ENCODE measurements at regions not wholly inside any gene's neighbourhood (a gene's known extent, or its start where the extent isn't known, plus 50 kb on each side); places are given as distances from the start of the nearest gene placed in this dataset.

- H3K27ac ChIP-seq (ENCODE audit: low read length): no peak overlapping the region
These were observed 732.8 kb upstream of the FRG1 start for GRCh38 chr4:189207872-189208271.

GRCh38 chr4:189215574-189215973 is 725.1 kb upstream of the FRG1 start:
- Histone ChIP-seq H3K4me1 (ENCODE audit: control insufficient read depth, insufficient read depth, low read length) (no peaks in the 10 kb centered on the region), H3K9me3 (ENCODE audit: control insufficient read depth, insufficient read depth, low read depth, low read length) (no peaks in the 10 kb centered on the region), H3K36me3 (ENCODE audit: control insufficient read depth, insufficient read depth, low read length) (no peaks in the 10 kb centered on the region), H3K27ac (ENCODE audit: low read length) (no peak overlapping the region), H3K4me3 (ENCODE audit: low read depth in 2 of 2, low read length in 2 of 2) (no peak overlapping the region), H3K27me3 (ENCODE audit: control insufficient read depth, insufficient read depth, low read length) (no peaks in the 10 kb centered on the region)
- CTCF ChIA-PET: no interaction called here
- POLR2A ChIA-PET: no interaction called here
- TF ChIP-seq REST (IDR thresholded peaks at IDR 0.05; ENCODE audit: insufficient read depth in 1 of 2, low read depth in 2 of 2, low read length in 1 of 2) (no peak), TCF7L2 (IDR thresholded peaks at IDR 0.05; ENCODE audit: low read depth, low read length) (no peak), CTCF (IDR thresholded peaks at IDR 0.05) (no peak), POLR2AphosphoS5 (IDR thresholded peaks at IDR 0.05; ENCODE audit: low read depth, low read length) (no peak), SIN3A (IDR thresholded peaks at IDR 0.05; ENCODE audit: borderline replicate concordance, insufficient read depth, low read depth, low read length) (no peak)
- no TSS peak for BruUV-seq (replicated peaks)
- DNase-seq (ENCODE audit: low read depth, low spot score) (no peak), ATAC-seq (no peak)
- in situ Hi-C loops (cut with HindIII; ENCODE audit: low pct_unique_long_range_greater_than_20kb, low sequenced_read_pairs): no loop called here
- intact Hi-C loops (cut with micrococcal nuclease; ENCODE audit: unreplicated experiment): no loop called here

More at GRCh38 chr4:189207872-189208271, 732.8 kb upstream of the FRG1 start:
- no peak overlapping the region for H3K4me3 ChIP-seq (ENCODE audit: low read depth in 2 of 2, low read length in 2 of 2)
- no peaks in the 10 kb centered on the region for H3K9me3 ChIP-seq (ENCODE audit: control insufficient read depth, insufficient read depth, low read depth, low read length)
- intact Hi-C loops (cut with micrococcal nuclease; ENCODE audit: unreplicated experiment) (no loop called here), in situ Hi-C loops (cut with HindIII; ENCODE audit: low pct_unique_long_range_greater_than_20kb, low sequenced_read_pairs) (no loop called here)
- ChIA-PET CTCF (no interaction called here), POLR2A (no interaction called here)
- DNase-seq (ENCODE audit: low read depth, low spot score) (no peak), ATAC-seq (no peak)
- no peak for TF ChIP-seq TCF7L2 (IDR thresholded peaks at IDR 0.05; ENCODE audit: low read depth, low read length)
- TF ChIP-seq REST (IDR thresholded peaks at IDR 0.05; ENCODE audit: insufficient read depth in 1 of 2, low read depth in 2 of 2, low read length in 1 of 2): no peak
- TF ChIP-seq CTCF (IDR thresholded peaks at IDR 0.05): no peak
- TF ChIP-seq POLR2AphosphoS5 (IDR thresholded peaks at IDR 0.05; ENCODE audit: low read depth, low read length): no peak
- TF ChIP-seq SIN3A (IDR thresholded peaks at IDR 0.05; ENCODE audit: borderline replicate concordance, insufficient read depth, low read depth, low read length): no peak
- no peaks in the 10 kb centered on the region; the same call in 1 of the 2 replicates for H3K4me1 ChIP-seq (ENCODE audit: control insufficient read depth, insufficient read depth, low read length)
- H3K36me3 ChIP-seq (ENCODE audit: control insufficient read depth, insufficient read depth, low read length): no peaks in the 10 kb centered on the region
- H3K27me3 ChIP-seq (ENCODE audit: control insufficient read depth, insufficient read depth, low read length): no peaks in the 10 kb centered on the region
- BruUV-seq (replicated peaks): no TSS peak
